Type B pancreatic cell (in vitro differentiated cells): ENCODE measurements at regions not wholly inside any gene's neighbourhood (a gene's known extent, or its start where the extent isn't known, plus 50 kb on each side); places are given as distances from the start of the nearest gene placed in this dataset.

Experiments used
- DNase-seq: peaks from one replicate; pipeline ENCODE4 v3.0.0; 2021; ENCODE audit warnings: mixed read lengths; ENCODE audit not compliant: unreplicated experiment; ENCODE audit errors: extremely low spot score
- H3K27ac Mint-ChIP-seq: 2 replicates; pipeline ENCODE4 v1.8.0; 2021; ENCODE audit warnings: mild to moderate bottlenecking, mixed read lengths
- H3K27me3 Mint-ChIP-seq: 2 replicates; pipeline ENCODE4 v1.8.0; 2021; ENCODE audit warnings: mixed read lengths
- H3K36me3 Mint-ChIP-seq: 2 replicates; pipeline ENCODE4 v1.8.0; 2021; ENCODE audit warnings: mixed read lengths
- H3K4me1 Mint-ChIP-seq: one replicate; pipeline ENCODE4 v1.8.0; 2021; ENCODE audit warnings: mixed read lengths; ENCODE audit not compliant: unreplicated experiment
- H3K4me3 Mint-ChIP-seq: 2 replicates; pipeline ENCODE4 v1.8.0; 2021; ENCODE audit warnings: mild to moderate bottlenecking, mixed read lengths
- H3K9me3 Mint-ChIP-seq: 2 replicates; pipeline ENCODE4 v1.8.0; 2021; ENCODE audit warnings: mixed read lengths
- CTCF ChIP-seq: fragments of 200-600 bp; sonication (generic); conservative IDR thresholded peaks from 2 replicates; pipeline ENCODE4 v1.5.0; 2021; ENCODE audit warnings: antibody characterized with exemption, mild to moderate bottlenecking

DNA sequence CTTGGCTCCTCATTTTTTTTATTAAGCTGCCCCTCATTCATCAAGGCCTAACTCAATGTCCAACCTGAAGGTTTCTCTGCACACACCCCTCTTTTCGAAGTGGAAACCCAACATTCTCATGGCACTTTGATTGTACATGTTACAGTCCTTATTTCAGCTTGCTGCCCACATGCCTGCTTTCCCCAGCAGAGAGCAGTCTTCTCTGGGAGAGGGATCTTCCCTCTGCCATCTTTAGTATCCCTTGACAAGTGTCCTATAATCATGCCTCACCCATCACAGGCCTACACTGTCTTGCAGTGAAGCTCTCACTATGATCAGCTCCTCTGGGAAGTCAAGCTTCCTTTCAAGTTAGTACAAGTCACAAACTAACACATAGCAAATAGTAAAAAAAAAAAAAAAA lies 175.1 kb downstream of the ACER2 start:
- H3K36me3 Mint-ChIP-seq: no peaks in the 10 kb centered on the region
- H3K27me3 Mint-ChIP-seq: peaks cover 11% of the 10 kb centered on the region
- no peak for TF ChIP-seq CTCF
- no peaks in the 10 kb centered on the region for H3K9me3 Mint-ChIP-seq
- no peak overlapping the region for H3K27ac Mint-ChIP-seq
- no peak overlapping the region for H3K4me3 Mint-ChIP-seq
- no peaks in the 10 kb centered on the region for H3K4me1 Mint-ChIP-seq
- DNase-seq: no peak

- Mint-ChIP-seq H3K27me3 (peaks cover 15% of the 10 kb centered on the region), H3K4me3 (no peak overlapping the region), H3K36me3 (no peaks in the 10 kb centered on the region), H3K4me1 (no peaks in the 10 kb centered on the region), H3K27ac (no peak overlapping the region), H3K9me3 (no peaks in the 10 kb centered on the region)
- DNase-seq: no peak
- no peak for TF ChIP-seq CTCF
These were observed 168.6 kb downstream of the ACER2 start for GRCh38 chr9:19577411-19577810.

DNA sequence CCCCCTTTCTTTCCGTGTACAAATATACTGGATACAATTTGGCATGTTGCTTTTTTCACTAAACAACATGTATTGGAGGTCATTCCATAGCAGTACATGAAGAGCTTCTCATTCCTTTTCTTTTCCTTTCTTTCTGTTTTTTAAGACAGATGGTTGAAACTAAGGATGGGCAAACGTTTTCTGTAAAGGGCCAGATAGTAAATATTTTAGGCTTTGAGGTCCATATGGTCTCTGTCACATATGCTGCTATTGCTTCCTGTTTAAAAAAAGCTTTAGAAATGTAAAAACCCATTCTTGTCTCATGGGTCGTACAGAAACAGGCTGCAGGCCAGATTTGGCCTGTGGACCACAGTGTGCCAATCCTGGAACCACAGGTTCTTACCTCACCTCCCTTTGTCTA lies 160.1 kb downstream of the ACER2 start:
- TF ChIP-seq CTCF: no peak
- H3K4me3 Mint-ChIP-seq: no peak overlapping the region
- no peaks in the 10 kb centered on the region for H3K36me3 Mint-ChIP-seq
- no peak for DNase-seq
- H3K27me3 Mint-ChIP-seq: peaks cover 6% of the 10 kb centered on the region
- H3K4me1 Mint-ChIP-seq: no peaks in the 10 kb centered on the region
- no peak overlapping the region for H3K27ac Mint-ChIP-seq
- no peaks in the 10 kb centered on the region for H3K9me3 Mint-ChIP-seq

DNA sequence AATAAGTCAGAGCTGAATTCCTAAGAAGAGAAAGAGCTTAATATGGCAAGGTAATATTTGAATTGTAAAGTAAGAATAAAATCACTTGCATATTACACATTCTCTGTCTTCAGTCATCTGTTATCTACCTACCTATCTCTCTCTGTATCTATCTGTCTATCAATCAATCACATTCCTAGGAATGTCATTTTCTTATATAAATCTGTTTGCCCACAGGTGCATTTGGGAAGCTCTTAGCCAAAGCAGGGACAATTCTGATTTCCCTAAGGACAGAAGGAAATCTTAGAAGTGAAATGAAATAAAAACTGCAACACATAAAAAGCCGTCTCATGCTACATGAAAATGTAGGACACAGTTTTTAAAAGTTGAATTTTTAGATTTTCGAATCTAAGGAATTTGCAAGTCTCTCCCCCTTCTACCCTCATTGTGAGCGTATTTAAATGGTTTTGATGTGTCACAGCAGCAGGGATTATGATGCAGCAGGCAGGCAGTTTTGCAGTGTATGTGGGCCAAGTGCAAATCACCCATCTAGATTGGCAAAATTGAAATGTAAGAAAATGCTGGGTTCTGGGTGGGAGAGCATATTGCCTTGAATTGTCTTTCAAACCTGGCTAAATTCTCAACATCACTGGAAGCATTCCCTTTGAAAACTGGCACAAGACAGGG lies 155.7 kb downstream of the ACER2 start:
- Mint-ChIP-seq H3K27ac (no peak overlapping the region), H3K9me3 (no peaks in the 10 kb centered on the region), H3K36me3 (no peaks in the 10 kb centered on the region), H3K27me3 (peaks cover 3% of the 10 kb centered on the region), H3K4me3 (no peak overlapping the region), H3K4me1 (no peaks in the 10 kb centered on the region)
- no peak for TF ChIP-seq CTCF
- no peak for DNase-seq

- no peak for TF ChIP-seq CTCF
- Mint-ChIP-seq H3K36me3 (no peaks in the 10 kb centered on the region), H3K9me3 (no peaks in the 10 kb centered on the region)
These were observed 146.4 kb downstream of the ACER2 start for GRCh38 chr9:19555214-19555613.

GRCh38 chr9:19554529-19554928 lies 145.7 kb downstream of the ACER2 start:
- no peak for DNase-seq
- no peaks in the 10 kb centered on the region for H3K9me3 Mint-ChIP-seq
- H3K27ac Mint-ChIP-seq: no peak overlapping the region
- no peak for TF ChIP-seq CTCF
- peaks cover 3% of the 10 kb centered on the region for H3K27me3 Mint-ChIP-seq
- H3K36me3 Mint-ChIP-seq: no peaks in the 10 kb centered on the region
- H3K4me3 Mint-ChIP-seq: no peak overlapping the region
- peaks cover 7% of the 10 kb centered on the region for H3K4me1 Mint-ChIP-seq

More at GRCh38 chr9:19555214-19555613, 146.4 kb downstream of the ACER2 start:
- Mint-ChIP-seq H3K4me3 (no peak overlapping the region), H3K27me3 (peaks cover 3% of the 10 kb centered on the region), H3K27ac (no peak overlapping the region), H3K4me1 (peaks cover 7% of the 10 kb centered on the region)
- DNase-seq: no peak
